Astrocyte (in vitro differentiated cells and primary cell): ENCODE measurements at regions not wholly inside any gene's neighbourhood (a gene's known extent, or its start where the extent isn't known, plus 50 kb on each side); places are given as distances from the start of the nearest gene placed in this dataset.

ENCODE experiments used
- EZH2 ChIP-seq: IDR thresholded peaks from 2 replicates; pipeline ENCODE4 v1.6.1; 2012; ENCODE audit warnings: mild to moderate bottlenecking, low read length, inconsistent platforms; ENCODE audit not compliant: insufficient read depth
- TF ChIP-seq, protein P1 (sequence below): IDR thresholded peaks from 2 replicates; pipeline ENCODE4 v1.5.1; 2011; ENCODE audit warnings: low read depth, mild to moderate bottlenecking, inconsistent platforms, low read length, moderate library complexity; ENCODE audit not compliant: insufficient read depth

DNA sequence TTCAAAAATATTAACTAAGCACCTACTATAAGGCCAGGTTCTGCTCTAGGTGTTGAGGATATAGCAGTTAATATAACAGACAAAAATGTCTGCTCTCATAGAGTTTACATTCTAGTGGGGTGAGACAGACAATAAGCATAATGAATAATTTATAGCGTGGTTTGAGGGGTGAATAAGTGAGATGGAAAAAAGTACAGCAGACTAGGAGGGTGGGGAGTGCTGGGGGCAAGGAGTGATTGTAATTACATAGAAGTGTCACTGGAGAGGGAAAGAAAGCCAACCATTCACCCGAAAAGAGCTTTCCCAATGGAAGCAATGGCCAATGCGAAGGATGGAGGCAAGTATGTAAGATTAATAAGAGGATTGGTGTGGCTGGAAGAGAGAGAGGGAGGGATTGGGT is 552.9 kb upstream of the KCNMB2 start:
- TF ChIP-seq, protein P1, sequence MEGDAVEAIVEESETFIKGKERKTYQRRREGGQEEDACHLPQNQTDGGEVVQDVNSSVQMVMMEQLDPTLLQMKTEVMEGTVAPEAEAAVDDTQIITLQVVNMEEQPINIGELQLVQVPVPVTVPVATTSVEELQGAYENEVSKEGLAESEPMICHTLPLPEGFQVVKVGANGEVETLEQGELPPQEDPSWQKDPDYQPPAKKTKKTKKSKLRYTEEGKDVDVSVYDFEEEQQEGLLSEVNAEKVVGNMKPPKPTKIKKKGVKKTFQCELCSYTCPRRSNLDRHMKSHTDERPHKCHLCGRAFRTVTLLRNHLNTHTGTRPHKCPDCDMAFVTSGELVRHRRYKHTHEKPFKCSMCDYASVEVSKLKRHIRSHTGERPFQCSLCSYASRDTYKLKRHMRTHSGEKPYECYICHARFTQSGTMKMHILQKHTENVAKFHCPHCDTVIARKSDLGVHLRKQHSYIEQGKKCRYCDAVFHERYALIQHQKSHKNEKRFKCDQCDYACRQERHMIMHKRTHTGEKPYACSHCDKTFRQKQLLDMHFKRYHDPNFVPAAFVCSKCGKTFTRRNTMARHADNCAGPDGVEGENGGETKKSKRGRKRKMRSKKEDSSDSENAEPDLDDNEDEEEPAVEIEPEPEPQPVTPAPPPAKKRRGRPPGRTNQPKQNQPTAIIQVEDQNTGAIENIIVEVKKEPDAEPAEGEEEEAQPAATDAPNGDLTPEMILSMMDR: no peak
- no peak for TF ChIP-seq EZH2
